ENCODE measurements at regions not wholly inside any gene's neighbourhood (a gene's known extent, or its start where the extent isn't known, plus 50 kb on each side); places are given as distances from the start of the nearest gene placed in this dataset.
A peak's percentile ranks its signal among the peaks of the same experiment; 100 is the strongest.

GRCh38 chr5:68661237-68661636 lies 432.6 kb upstream of the SLC30A5 start:
- in situ Hi-C loops (cut with MboI; ENCODE audit: low sequenced_read_pairs, unreplicated experiment), result loop anchor here (25.0 kb wide), 2 partner anchors 351 to 374 kb away; no protein-coding TSS in a partner anchor
- peak; percentile 31 for DNase-seq (ENCODE audit: low spot score)
- TF ChIP-seq CTCF (IDR thresholded peaks at IDR 0.05; ENCODE audit: borderline replicate concordance, control extremely low read depth, extremely low read depth, insufficient read depth, missing control alignments), result peak; percentile 16

- in situ Hi-C loops (cut with MboI; ENCODE audit: low sequenced_read_pairs, unreplicated experiment), result loop anchor here (25.0 kb wide), 2 partner anchors 349 to 376 kb away; no protein-coding TSS in a partner anchor
- no peak for TF ChIP-seq CTCF (IDR thresholded peaks at IDR 0.05; ENCODE audit: borderline replicate concordance, control extremely low read depth, extremely low read depth, insufficient read depth, missing control alignments)
- no peak for DNase-seq (ENCODE audit: low spot score)
Measured at GRCh38 chr5:68662804-68663307, 431.0 kb upstream of the SLC30A5 start.

DNA sequence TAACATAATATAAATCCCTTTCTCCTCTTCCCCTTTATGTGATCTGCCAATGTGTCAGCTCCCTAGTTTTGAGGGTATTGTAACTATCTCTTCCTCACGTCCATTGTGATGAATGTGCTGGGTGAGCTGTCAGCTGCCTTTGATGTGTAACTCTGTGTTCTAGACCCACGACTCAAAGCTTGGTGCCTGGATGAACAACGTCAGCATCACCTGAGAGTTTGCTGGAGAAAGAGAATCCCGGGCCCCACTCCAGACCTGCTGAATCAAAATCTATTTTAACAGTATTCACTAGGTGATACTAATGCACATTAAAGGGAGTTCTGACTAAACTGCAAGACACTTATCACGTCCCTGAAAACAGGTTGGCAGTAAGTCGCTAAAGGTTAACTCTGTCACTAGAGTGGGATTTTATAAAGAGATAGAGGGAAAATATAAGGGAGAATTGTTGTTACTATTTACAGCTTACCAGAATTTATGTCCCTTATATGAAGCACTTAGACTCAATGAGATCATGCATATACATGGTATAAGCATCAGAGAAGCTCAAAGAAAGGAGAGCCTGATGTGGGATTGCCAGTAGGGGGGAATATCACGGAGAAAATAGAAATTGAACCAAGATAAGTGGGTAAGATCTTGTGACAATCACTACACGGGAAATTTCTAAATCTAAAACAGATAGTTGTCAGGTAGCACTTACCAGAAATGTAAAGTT lies 423.8 kb upstream of the SLC30A5 start:
- in situ Hi-C loops (cut with MboI; ENCODE audit: low sequenced_read_pairs, unreplicated experiment), result loop anchor here (25.0 kb wide), 2 partner anchors 342 to 383 kb away; no protein-coding TSS in a partner anchor
- no peak for DNase-seq (ENCODE audit: low spot score)
- no peak for TF ChIP-seq CTCF (IDR thresholded peaks at IDR 0.05; ENCODE audit: borderline replicate concordance, control extremely low read depth, extremely low read depth, insufficient read depth, missing control alignments)

DNA sequence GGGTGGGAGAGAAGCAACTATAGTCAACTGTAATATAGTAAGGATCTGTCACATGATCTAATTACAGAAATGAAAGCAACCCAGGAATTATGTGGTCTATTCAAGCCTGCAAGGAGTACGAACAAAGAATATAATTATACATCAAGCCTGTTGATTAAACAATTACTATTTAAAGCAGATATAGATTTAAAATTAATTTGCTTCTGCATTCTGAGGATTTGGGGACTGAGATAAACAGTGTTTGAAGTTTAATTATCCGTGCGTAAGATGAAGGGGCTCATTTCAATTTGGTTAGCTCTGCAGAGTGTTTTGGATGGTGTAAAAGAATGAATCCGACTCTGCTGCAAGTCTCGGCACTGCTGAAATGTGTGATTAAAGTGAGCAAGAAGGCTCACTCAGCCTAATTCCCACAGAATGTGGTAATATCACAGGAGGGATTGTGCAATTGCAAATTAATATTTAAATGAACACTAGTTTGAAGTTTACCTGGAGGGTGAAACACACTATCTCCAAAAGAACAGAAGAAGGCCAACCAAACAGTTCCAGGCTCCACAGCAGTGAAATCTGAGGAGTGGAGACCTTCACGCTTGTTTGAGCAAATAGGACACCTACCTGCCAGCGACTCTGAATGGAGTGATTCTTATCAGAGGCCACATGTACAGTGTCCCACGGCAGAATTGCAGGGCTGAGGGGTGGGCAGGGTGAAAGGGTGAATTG lies 420.6 kb upstream of the SLC30A5 start:
- DNase-seq (ENCODE audit: low spot score), result no peak
- in situ Hi-C loops (cut with MboI; ENCODE audit: low sequenced_read_pairs, unreplicated experiment), result loop anchor here (25.0 kb wide), 2 partner anchors 339 to 386 kb away; no protein-coding TSS in a partner anchor
- TF ChIP-seq CTCF (IDR thresholded peaks at IDR 0.05; ENCODE audit: borderline replicate concordance, control extremely low read depth, extremely low read depth, insufficient read depth, missing control alignments), result no peak

- no peak for DNase-seq (ENCODE audit: low spot score)
- no peak for TF ChIP-seq CTCF (IDR thresholded peaks at IDR 0.05; ENCODE audit: borderline replicate concordance, control extremely low read depth, extremely low read depth, insufficient read depth, missing control alignments)
- in situ Hi-C loops (cut with MboI; ENCODE audit: low sequenced_read_pairs, unreplicated experiment), result loop anchor here (25.0 kb wide), 2 partner anchors 338 to 387 kb away; no protein-coding TSS in a partner anchor
Measured at GRCh38 chr5:68673823-68674180, 420.0 kb upstream of the SLC30A5 start.

GRCh38 chr5:68679041-68679440 lies 414.8 kb upstream of the SLC30A5 start:
- in situ Hi-C loops (cut with MboI; ENCODE audit: low sequenced_read_pairs, unreplicated experiment), result no loop called here
- DNase-seq (ENCODE audit: low spot score), result no peak
- no peak for TF ChIP-seq CTCF (IDR thresholded peaks at IDR 0.05; ENCODE audit: borderline replicate concordance, control extremely low read depth, extremely low read depth, insufficient read depth, missing control alignments)

Measured in GM13976 (cell line).